ENCODE measurements at regions not wholly inside any gene's neighbourhood (a gene's known extent, or its start where the extent isn't known, plus 50 kb on each side); places are given as distances from the start of the nearest gene placed in this dataset.

GRCh38 chr17:77901481-77901880, 57.0 kb upstream of the TNRC6C start:
- H3K4me3 ChIP-seq: no peak overlapping the region
- H3K27me3 ChIP-seq: no peaks in the 10 kb centered on the region
- WGBS, 2 donors: 81 to 83% methylated on average over 2 of the region's 2 CpGs
- intact Hi-C loops (cut with DNase I): no loop called here
- H3K9me3 ChIP-seq: no peaks in the 10 kb centered on the region
- no peak overlapping the region for H3K27ac ChIP-seq
- no peak for DNase-seq
- H3K36me3 ChIP-seq: no peaks in the 10 kb centered on the region
- peak in 1 of 4 donors; percentile 28 for ATAC-seq
- no peak for TF ChIP-seq CTCF (IDR thresholded peaks at IDR 0.05)
- no peaks in the 10 kb centered on the region for H3K4me1 ChIP-seq
- FAIRE-seq: no peak

GRCh38 chr17:77905266-77905665, 53.2 kb upstream of the TNRC6C start:
- no peaks in the 10 kb centered on the region for H3K27me3 ChIP-seq
- intact Hi-C loops (cut with DNase I): no loop called here
- H3K36me3 ChIP-seq: no peaks in the 10 kb centered on the region
- no peak for TF ChIP-seq CTCF (IDR thresholded peaks at IDR 0.05)
- H3K4me3 ChIP-seq: no peak overlapping the region
- DNase-seq (no peak), ATAC-seq (no peak), FAIRE-seq (no peak)
- H3K27ac ChIP-seq: no peak overlapping the region
- WGBS, 2 donors: 49 to 62% methylated on average over 12 of the region's 14 CpGs
- no peaks in the 10 kb centered on the region for H3K9me3 ChIP-seq
- H3K4me1 ChIP-seq: no peaks in the 10 kb centered on the region

GRCh38 chr17:77905766-77906165, 52.7 kb upstream of the TNRC6C start:
- Histone ChIP-seq H3K27me3 (no peaks in the 10 kb centered on the region), H3K36me3 (no peaks in the 10 kb centered on the region), H3K4me1 (no peaks in the 10 kb centered on the region), H3K9me3 (no peaks in the 10 kb centered on the region), H3K4me3 (no peak overlapping the region), H3K27ac (no peak overlapping the region)
- no peak for TF ChIP-seq CTCF (IDR thresholded peaks at IDR 0.05)
- WGBS, 2 donors: 59 to 70% methylated on average over 9 of the region's 9 CpGs
- FAIRE-seq: no peak
- no peak for ATAC-seq
- no peak for DNase-seq
- intact Hi-C loops (cut with DNase I): no loop called here

GRCh38 chr17:77906377-77906871, 52.1 kb upstream of the TNRC6C start:
- intact Hi-C loops (cut with DNase I): no loop called here

More at GRCh38 chr17:77906377-77906871, 52.1 kb upstream of the TNRC6C start:
- FAIRE-seq (no peak), ATAC-seq (no peak), DNase-seq (no peak)
- Histone ChIP-seq H3K4me3 (no peak overlapping the region), H3K4me1 (no peaks in the 10 kb centered on the region), H3K27me3 (no peaks in the 10 kb centered on the region), H3K36me3 (no peaks in the 10 kb centered on the region), H3K9me3 (no peaks in the 10 kb centered on the region), H3K27ac (no peak overlapping the region)
- TF ChIP-seq CTCF (IDR thresholded peaks at IDR 0.05): no peak
- WGBS, 2 donors: 60 to 69% methylated on average over 10 of the region's 10 CpGs

Data from pancreas (tissue), 10 donors.